Testis (tissue), 2 donors: ENCODE measurements at regions not wholly inside any gene's neighbourhood (a gene's known extent, or its start where the extent isn't known, plus 50 kb on each side); places are given as distances from the start of the nearest gene placed in this dataset.

Experiments used
- POLR2A ChIP-seq: fragments of 450-650 bp; IDR thresholded peaks from one replicate; pipeline ENCODE4 v1.6.1; 2017; ENCODE audit warnings: antibody characterized with exemption, mild to moderate bottlenecking, moderate library complexity
- TF ChIP-seq, protein P1 (sequence below), 3 experiments: fragments of 450-650 bp in 2 of 3; fragments of 200-600 bp in 1 of 3; sonication (generic) in 1 of 3; IDR thresholded peaks; one replicate each; pipeline ENCODE4 v1.5.1; 2016 to 2019; ENCODE audit warnings: antibody characterized with exemption in 3 of 3, mild to moderate bottlenecking in 2 of 3, moderate library complexity in 1 of 3

DNA sequence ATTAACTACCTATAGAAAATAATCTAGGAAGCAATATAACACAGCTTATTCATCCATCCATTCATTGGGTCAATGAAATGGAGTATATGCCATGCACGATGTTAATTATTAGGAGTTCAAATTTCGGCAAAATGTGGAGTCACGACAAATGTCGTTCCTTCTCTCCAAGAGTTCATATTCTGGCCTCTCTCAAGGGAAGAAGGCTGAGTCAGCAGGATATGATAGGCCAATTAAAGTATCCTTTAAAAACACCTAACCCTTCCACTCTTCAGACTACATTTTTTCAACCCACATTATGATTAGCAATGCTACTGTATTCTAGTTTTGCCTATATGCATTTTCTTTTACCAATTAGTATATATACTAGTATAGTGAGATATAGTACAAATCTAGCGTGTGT lies 163.1 kb downstream of the LARP7 start:
- no peak for TF ChIP-seq POLR2A
- TF ChIP-seq, protein P1, sequence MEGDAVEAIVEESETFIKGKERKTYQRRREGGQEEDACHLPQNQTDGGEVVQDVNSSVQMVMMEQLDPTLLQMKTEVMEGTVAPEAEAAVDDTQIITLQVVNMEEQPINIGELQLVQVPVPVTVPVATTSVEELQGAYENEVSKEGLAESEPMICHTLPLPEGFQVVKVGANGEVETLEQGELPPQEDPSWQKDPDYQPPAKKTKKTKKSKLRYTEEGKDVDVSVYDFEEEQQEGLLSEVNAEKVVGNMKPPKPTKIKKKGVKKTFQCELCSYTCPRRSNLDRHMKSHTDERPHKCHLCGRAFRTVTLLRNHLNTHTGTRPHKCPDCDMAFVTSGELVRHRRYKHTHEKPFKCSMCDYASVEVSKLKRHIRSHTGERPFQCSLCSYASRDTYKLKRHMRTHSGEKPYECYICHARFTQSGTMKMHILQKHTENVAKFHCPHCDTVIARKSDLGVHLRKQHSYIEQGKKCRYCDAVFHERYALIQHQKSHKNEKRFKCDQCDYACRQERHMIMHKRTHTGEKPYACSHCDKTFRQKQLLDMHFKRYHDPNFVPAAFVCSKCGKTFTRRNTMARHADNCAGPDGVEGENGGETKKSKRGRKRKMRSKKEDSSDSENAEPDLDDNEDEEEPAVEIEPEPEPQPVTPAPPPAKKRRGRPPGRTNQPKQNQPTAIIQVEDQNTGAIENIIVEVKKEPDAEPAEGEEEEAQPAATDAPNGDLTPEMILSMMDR (IDR thresholded peaks at IDR 0.05) = no peak
